ENCODE measurements at regions not wholly inside any gene's neighbourhood (a gene's known extent, or its start where the extent isn't known, plus 50 kb on each side); places are given as distances from the start of the nearest gene placed in this dataset.

GRCh38 chr9:91147079-91147708 is 214.5 kb downstream of the AUH start:
- H3K4me1 Mint-ChIP-seq (ENCODE audit: low read depth): peaks cover 77% of the 10 kb centered on the region
- DNase-seq (ENCODE audit: low spot score): no peak
- intact Hi-C loops (cut with micrococcal nuclease): loop anchor here (1.0 to 5.0 kb wide), 6 partner anchors 16 to 202 kb away; no protein-coding TSS in a partner anchor
- peaks cover 32% of the 10 kb centered on the region for H3K9me3 Mint-ChIP-seq
- no peaks in the 10 kb centered on the region for H3K27me3 Mint-ChIP-seq (ENCODE audit: insufficient read depth)
- peaks cover 52% of the 10 kb centered on the region for H3K36me3 Mint-ChIP-seq (ENCODE audit: low read depth)
- H3K27ac Mint-ChIP-seq: peak overlapping the region; percentile 94
- H3K4me3 Mint-ChIP-seq: peak overlapping the region; percentile 71

- H3K36me3 Mint-ChIP-seq (ENCODE audit: low read depth): peaks cover 57% of the 10 kb centered on the region
- peak overlapping the region; percentile 94 for H3K27ac Mint-ChIP-seq
- no peak for DNase-seq (ENCODE audit: low spot score)
- H3K27me3 Mint-ChIP-seq (ENCODE audit: insufficient read depth): no peaks in the 10 kb centered on the region
- intact Hi-C loops (cut with micrococcal nuclease): loop anchor here (5.0 kb wide), 1 partner anchor 181 kb away; no protein-coding TSS in a partner anchor
- H3K4me3 Mint-ChIP-seq: peak overlapping the region; percentile 71
- H3K4me1 Mint-ChIP-seq (ENCODE audit: low read depth): peaks cover 88% of the 10 kb centered on the region
- H3K9me3 Mint-ChIP-seq: peaks cover 41% of the 10 kb centered on the region
These were observed 213.4 kb downstream of the AUH start for GRCh38 chr9:91148306-91148705.

GRCh38 chr9:91150273-91150997 is 211.3 kb downstream of the AUH start:
- Mint-ChIP-seq H3K4me3 (peak overlapping the region; percentile 13), H3K27me3 (ENCODE audit: insufficient read depth) (no peaks in the 10 kb centered on the region), H3K36me3 (ENCODE audit: low read depth) (peaks cover 50% of the 10 kb centered on the region), H3K9me3 (peaks cover 36% of the 10 kb centered on the region), H3K4me1 (ENCODE audit: low read depth) (peaks cover 93% of the 10 kb centered on the region), H3K27ac (peak overlapping the region; percentile 94)
- DNase-seq (ENCODE audit: low spot score): no peak
- intact Hi-C loops (cut with micrococcal nuclease): loop anchor here (2.0 kb wide), 2 partner anchors 90 to 196 kb away; no protein-coding TSS in a partner anchor

GRCh38 chr9:91150998-91151717 is 210.6 kb downstream of the AUH start:
- peaks cover 53% of the 10 kb centered on the region for H3K36me3 Mint-ChIP-seq (ENCODE audit: low read depth)
- H3K4me1 Mint-ChIP-seq (ENCODE audit: low read depth): peaks cover 95% of the 10 kb centered on the region
- DNase-seq (ENCODE audit: low spot score): peak; percentile 70
- peak overlapping the region; percentile 94 for H3K27ac Mint-ChIP-seq
- H3K9me3 Mint-ChIP-seq: peaks cover 34% of the 10 kb centered on the region
- intact Hi-C loops (cut with micrococcal nuclease): loop anchor here (1.0 to 2.0 kb wide), 16 partner anchors 12 to 561 kb away; partner anchors contain the start of gene NFIL3
- peak overlapping the region; percentile 13 for H3K4me3 Mint-ChIP-seq
- no peaks in the 10 kb centered on the region for H3K27me3 Mint-ChIP-seq (ENCODE audit: insufficient read depth)

- no peaks in the 10 kb centered on the region for H3K27me3 Mint-ChIP-seq (ENCODE audit: insufficient read depth)
- H3K9me3 Mint-ChIP-seq: peaks cover 34% of the 10 kb centered on the region
- intact Hi-C loops (cut with micrococcal nuclease): loop anchor here (1.0 to 2.0 kb wide), 16 partner anchors 12 to 561 kb away; partner anchors contain the start of gene NFIL3
- H3K36me3 Mint-ChIP-seq (ENCODE audit: low read depth): peaks cover 57% of the 10 kb centered on the region
- peak overlapping the region; percentile 13 for H3K4me3 Mint-ChIP-seq
- no peak for DNase-seq (ENCODE audit: low spot score)
- H3K27ac Mint-ChIP-seq: peak overlapping the region; percentile 94
- H3K4me1 Mint-ChIP-seq (ENCODE audit: low read depth): peaks cover 95% of the 10 kb centered on the region
These were observed 210.0 kb downstream of the AUH start for GRCh38 chr9:91151718-91152095.

GRCh38 chr9:91154686-91155085 is 207.0 kb downstream of the AUH start:
- Mint-ChIP-seq H3K27ac (peak overlapping the region; percentile 93), H3K36me3 (ENCODE audit: low read depth) (peaks cover 55% of the 10 kb centered on the region), H3K27me3 (ENCODE audit: insufficient read depth) (no peaks in the 10 kb centered on the region), H3K4me3 (no peak overlapping the region), H3K9me3 (peaks cover 23% of the 10 kb centered on the region), H3K4me1 (ENCODE audit: low read depth) (peaks cover 88% of the 10 kb centered on the region)
- intact Hi-C loops (cut with micrococcal nuclease): no loop called here
- no peak for DNase-seq (ENCODE audit: low spot score)

GRCh38 chr9:91155181-91155580 is 206.5 kb downstream of the AUH start:
- DNase-seq (ENCODE audit: low spot score): no peak
- Mint-ChIP-seq H3K27ac (peak overlapping the region; percentile 93), H3K27me3 (ENCODE audit: insufficient read depth) (no peaks in the 10 kb centered on the region), H3K36me3 (ENCODE audit: low read depth) (peaks cover 54% of the 10 kb centered on the region), H3K4me1 (ENCODE audit: low read depth) (peaks cover 85% of the 10 kb centered on the region), H3K4me3 (no peak overlapping the region), H3K9me3 (peaks cover 21% of the 10 kb centered on the region)
- intact Hi-C loops (cut with micrococcal nuclease): no loop called here

GRCh38 chr9:91155746-91156376 is 205.9 kb downstream of the AUH start:
- intact Hi-C loops (cut with micrococcal nuclease): no loop called here
- no peaks in the 10 kb centered on the region for H3K27me3 Mint-ChIP-seq (ENCODE audit: insufficient read depth)
- peaks cover 48% of the 10 kb centered on the region for H3K36me3 Mint-ChIP-seq (ENCODE audit: low read depth)
- H3K4me1 Mint-ChIP-seq (ENCODE audit: low read depth): peaks cover 78% of the 10 kb centered on the region
- peak overlapping the region; percentile 93 for H3K27ac Mint-ChIP-seq
- no peak for DNase-seq (ENCODE audit: low spot score)
- peaks cover 14% of the 10 kb centered on the region for H3K9me3 Mint-ChIP-seq
- H3K4me3 Mint-ChIP-seq: no peak overlapping the region

- H3K9me3 Mint-ChIP-seq: peaks cover 12% of the 10 kb centered on the region
- H3K4me3 Mint-ChIP-seq: peak overlapping the region; percentile 54
- peaks cover 44% of the 10 kb centered on the region for H3K36me3 Mint-ChIP-seq (ENCODE audit: low read depth)
- intact Hi-C loops (cut with micrococcal nuclease): no loop called here
- H3K27ac Mint-ChIP-seq: peak overlapping the region; percentile 93
- peaks cover 78% of the 10 kb centered on the region for H3K4me1 Mint-ChIP-seq (ENCODE audit: low read depth)
- no peaks in the 10 kb centered on the region for H3K27me3 Mint-ChIP-seq (ENCODE audit: insufficient read depth)
- no peak for DNase-seq (ENCODE audit: low spot score)
These were observed 205.1 kb downstream of the AUH start for GRCh38 chr9:91156451-91157234.

- Mint-ChIP-seq H3K36me3 (ENCODE audit: low read depth) (peaks cover 40% of the 10 kb centered on the region), H3K27ac (peak overlapping the region; percentile 48)
- intact Hi-C loops (cut with micrococcal nuclease): no loop called here
These were observed 203.8 kb downstream of the AUH start for GRCh38 chr9:91157883-91158282.

GRCh38 chr9:91158286-91158685 is 203.4 kb downstream of the AUH start:
- Mint-ChIP-seq H3K4me3 (no peak overlapping the region), H3K9me3 (no peaks in the 10 kb centered on the region), H3K27me3 (ENCODE audit: insufficient read depth) (no peaks in the 10 kb centered on the region), H3K4me1 (ENCODE audit: low read depth) (peaks cover 75% of the 10 kb centered on the region), H3K27ac (peak overlapping the region; percentile 48), H3K36me3 (ENCODE audit: low read depth) (peaks cover 37% of the 10 kb centered on the region)
- DNase-seq (ENCODE audit: low spot score): no peak
- intact Hi-C loops (cut with micrococcal nuclease): no loop called here

More at GRCh38 chr9:91157883-91158282, 203.8 kb downstream of the AUH start:
- Mint-ChIP-seq H3K4me1 (ENCODE audit: low read depth) (peaks cover 75% of the 10 kb centered on the region), H3K4me3 (no peak overlapping the region), H3K9me3 (peaks cover 2% of the 10 kb centered on the region), H3K27me3 (ENCODE audit: insufficient read depth) (no peaks in the 10 kb centered on the region)
- DNase-seq (ENCODE audit: low spot score): no peak

- peak overlapping the region; percentile 84 for H3K27ac Mint-ChIP-seq
- H3K4me3 Mint-ChIP-seq: peak overlapping the region; percentile 26
- H3K4me1 Mint-ChIP-seq (ENCODE audit: low read depth): peaks cover 77% of the 10 kb centered on the region
- no peaks in the 10 kb centered on the region for H3K27me3 Mint-ChIP-seq (ENCODE audit: insufficient read depth)
- intact Hi-C loops (cut with micrococcal nuclease): no loop called here
- no peaks in the 10 kb centered on the region for H3K9me3 Mint-ChIP-seq
- no peak for DNase-seq (ENCODE audit: low spot score)
- H3K36me3 Mint-ChIP-seq (ENCODE audit: low read depth): peaks cover 35% of the 10 kb centered on the region
These were observed 202.8 kb downstream of the AUH start for GRCh38 chr9:91158946-91159345.

Measured in activated T-helper 1 cell treated with anti-CD3 and anti-CD28 coated beads, Interleukin-12 subunit alpha, Interleukin-12 subunit beta, Interleukin-2, Interleukin-4 antibody, amounts not matched to agents 30 ng/mL and 10 ng/mL and 1 ng/mL, durations not matched to agents 14 hours and 24 hours and 36 hours (primary cell).